ENCODE measurements at regions not wholly inside any gene's neighbourhood (a gene's known extent, or its start where the extent isn't known, plus 50 kb on each side); places are given as distances from the start of the nearest gene placed in this dataset.

DNA sequence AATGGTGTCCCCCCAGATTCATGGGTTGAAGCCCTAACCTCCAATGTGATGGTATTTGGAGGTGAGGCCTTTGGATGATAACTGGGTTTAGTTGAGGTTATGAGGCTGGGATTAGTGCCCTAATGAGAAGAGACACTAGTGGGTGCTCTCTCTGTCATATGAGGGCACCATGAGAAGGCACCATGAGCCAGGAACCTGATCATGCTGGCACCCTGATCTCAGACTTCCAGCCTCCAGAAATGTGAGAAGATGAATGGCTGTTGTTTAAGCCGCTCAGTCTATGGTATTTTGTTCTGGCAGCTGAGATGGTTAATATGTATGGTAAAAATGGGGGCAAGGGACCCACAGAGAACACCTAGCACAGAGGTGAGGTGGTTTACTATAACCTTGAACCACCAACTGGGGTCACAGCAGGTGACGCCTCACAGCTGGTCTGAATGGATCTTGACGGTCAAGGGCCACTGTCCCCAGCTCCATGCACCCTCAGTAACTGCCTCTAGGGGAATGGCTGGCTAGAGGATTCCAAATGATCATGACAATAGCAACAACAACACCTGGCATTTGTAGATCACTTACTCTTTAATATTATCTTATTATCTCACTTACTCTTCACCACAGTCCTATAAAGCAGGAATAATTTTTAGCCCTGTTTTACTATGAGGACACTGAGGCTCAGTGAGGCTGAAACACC, 57.1 kb downstream of the FOXI1 start:
- Histone ChIP-seq H3K27me3 (ENCODE audit: insufficient read depth, low read length) (no peaks in the 10 kb centered on the region), H2BK12ac (ENCODE audit: insufficient read length, low read depth, low read length) (no peak overlapping the region), H3K23ac (ENCODE audit: insufficient read length, low read depth, low read length) (no peak overlapping the region), H2AFZ (ENCODE audit: low read length) (no peak overlapping the region), H4K5ac (ENCODE audit: insufficient read length, low read depth, low read length) (no peak overlapping the region), H3K14ac (ENCODE audit: insufficient read depth, low read length) (no peak overlapping the region), H3K27ac (ENCODE audit: insufficient read length, low read depth, low read length) (no peak overlapping the region), H3K4me2 (ENCODE audit: insufficient read depth, insufficient read length, low read length) (no peak overlapping the region), H2BK5ac (ENCODE audit: insufficient read length, low read length) (no peak overlapping the region), H2BK120ac (ENCODE audit: low read depth, low read length, poor library complexity, severe bottlenecking) (no peak overlapping the region), H3K23me2 (ENCODE audit: insufficient read length, low read depth, low read length, poor library complexity, severe bottlenecking) (no peaks in the 10 kb centered on the region), H4K20me1 (ENCODE audit: control insufficient read depth, insufficient read depth, insufficient read length) (no peaks in the 10 kb centered on the region), H3K18ac (ENCODE audit: insufficient read length, low read depth, low read length) (no peak overlapping the region), H3K4me1 (ENCODE audit: insufficient read depth, low read length) (no peaks in the 10 kb centered on the region), H3K79me1 (ENCODE audit: insufficient read depth, low read depth, low read length, poor library complexity, severe bottlenecking) (no peaks in the 10 kb centered on the region), H3K9me3 (ENCODE audit: control insufficient read depth, low read depth, low read length) (no peaks in the 10 kb centered on the region), H4K8ac (replicated peaks; ENCODE audit: insufficient read length, low read depth, low read length) (no peak overlapping the region), H3K4ac (ENCODE audit: low read depth, low read length) (no peak overlapping the region), H3T11ph (ENCODE audit: low read length) (no peak overlapping the region), H2BK15ac (ENCODE audit: low read depth, low read length) (no peak overlapping the region), H4K91ac (ENCODE audit: insufficient read length, low read depth, low read length) (no peak overlapping the region), H3K9ac (ENCODE audit: extremely low read depth, insufficient read length, low read length) (no peak overlapping the region), H2AK5ac (ENCODE audit: insufficient read length, low read length) (no peak overlapping the region), H3K79me2 (ENCODE audit: insufficient read depth, low read length) (no peaks in the 10 kb centered on the region), H3K56ac (ENCODE audit: insufficient read length, low read depth, low read length) (no peak overlapping the region), H2BK20ac (ENCODE audit: low read depth, low read length, poor library complexity, severe bottlenecking) (no peak overlapping the region)
- H3K27me3 Mint-ChIP-seq (ENCODE audit: low read depth): peaks cover 2% of the 10 kb centered on the region
- H3K9me3 Mint-ChIP-seq: no peaks in the 10 kb centered on the region
- peaks cover 0 to 10% of the 10 kb centered on the region in 2 experiments; a peak in 3 of 4 replicates for H3K4me1 Mint-ChIP-seq
- H3K36me3 Mint-ChIP-seq (ENCODE audit: insufficient read depth in 1 of 3, low read depth in 3 of 3): no peaks in the 10 kb centered on the region
- WGBS (ENCODE audit: extremely low coverage, insufficient read length, low lambda C conversion rate): no CpG with 5 or more reads among the region's 3 CpGs
- DNase-seq: no peak
- H3K4me3 Mint-ChIP-seq: no peak overlapping the region
- H3K27ac Mint-ChIP-seq: no peak overlapping the region
- TF ChIP-seq, protein P1, sequence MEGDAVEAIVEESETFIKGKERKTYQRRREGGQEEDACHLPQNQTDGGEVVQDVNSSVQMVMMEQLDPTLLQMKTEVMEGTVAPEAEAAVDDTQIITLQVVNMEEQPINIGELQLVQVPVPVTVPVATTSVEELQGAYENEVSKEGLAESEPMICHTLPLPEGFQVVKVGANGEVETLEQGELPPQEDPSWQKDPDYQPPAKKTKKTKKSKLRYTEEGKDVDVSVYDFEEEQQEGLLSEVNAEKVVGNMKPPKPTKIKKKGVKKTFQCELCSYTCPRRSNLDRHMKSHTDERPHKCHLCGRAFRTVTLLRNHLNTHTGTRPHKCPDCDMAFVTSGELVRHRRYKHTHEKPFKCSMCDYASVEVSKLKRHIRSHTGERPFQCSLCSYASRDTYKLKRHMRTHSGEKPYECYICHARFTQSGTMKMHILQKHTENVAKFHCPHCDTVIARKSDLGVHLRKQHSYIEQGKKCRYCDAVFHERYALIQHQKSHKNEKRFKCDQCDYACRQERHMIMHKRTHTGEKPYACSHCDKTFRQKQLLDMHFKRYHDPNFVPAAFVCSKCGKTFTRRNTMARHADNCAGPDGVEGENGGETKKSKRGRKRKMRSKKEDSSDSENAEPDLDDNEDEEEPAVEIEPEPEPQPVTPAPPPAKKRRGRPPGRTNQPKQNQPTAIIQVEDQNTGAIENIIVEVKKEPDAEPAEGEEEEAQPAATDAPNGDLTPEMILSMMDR (conservative IDR thresholded peaks at IDR 0.05): peak; percentile 33; the same call in 2 of the 3 replicates

Data from H9 (cell line).